ENCODE measurements at regions not wholly inside any gene's neighbourhood (a gene's known extent, or its start where the extent isn't known, plus 50 kb on each side); places are given as distances from the start of the nearest gene placed in this dataset.

DNA sequence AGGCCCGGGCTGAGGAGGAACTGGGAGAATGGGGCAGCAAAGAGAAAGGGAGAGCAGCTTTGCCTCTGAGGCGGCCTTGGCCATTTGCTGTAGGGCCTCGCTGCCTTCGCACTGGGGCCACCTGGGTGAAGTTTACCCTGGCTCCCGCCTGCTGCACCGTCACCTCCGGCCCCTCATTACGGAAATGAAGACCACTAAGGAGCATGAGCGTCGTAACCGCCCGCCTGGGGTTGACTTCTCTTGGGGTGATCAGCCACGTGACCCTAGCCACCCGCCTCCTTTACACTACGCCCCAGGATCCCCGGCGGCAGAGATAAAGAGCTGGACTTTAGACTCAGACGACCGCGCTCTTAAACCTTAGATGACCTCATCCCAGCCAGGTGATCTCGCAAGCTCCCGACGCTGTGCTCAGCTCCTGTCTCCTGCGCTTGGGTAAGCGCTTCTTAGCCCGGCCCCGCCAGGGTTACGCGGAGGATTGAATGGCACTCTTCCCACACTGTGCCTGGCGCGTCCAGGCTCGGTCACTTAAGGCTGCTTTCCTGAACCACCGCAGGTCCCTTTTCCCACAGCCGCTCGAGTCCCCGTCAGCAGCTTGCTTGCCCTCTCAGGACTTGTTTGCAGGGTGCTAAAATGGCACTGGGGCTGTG, 107.9 kb upstream of the LARP1 start:
- no peak for TF ChIP-seq POLR2AphosphoS5 (IDR thresholded peaks at IDR 0.05)
- TF ChIP-seq, protein P1, sequence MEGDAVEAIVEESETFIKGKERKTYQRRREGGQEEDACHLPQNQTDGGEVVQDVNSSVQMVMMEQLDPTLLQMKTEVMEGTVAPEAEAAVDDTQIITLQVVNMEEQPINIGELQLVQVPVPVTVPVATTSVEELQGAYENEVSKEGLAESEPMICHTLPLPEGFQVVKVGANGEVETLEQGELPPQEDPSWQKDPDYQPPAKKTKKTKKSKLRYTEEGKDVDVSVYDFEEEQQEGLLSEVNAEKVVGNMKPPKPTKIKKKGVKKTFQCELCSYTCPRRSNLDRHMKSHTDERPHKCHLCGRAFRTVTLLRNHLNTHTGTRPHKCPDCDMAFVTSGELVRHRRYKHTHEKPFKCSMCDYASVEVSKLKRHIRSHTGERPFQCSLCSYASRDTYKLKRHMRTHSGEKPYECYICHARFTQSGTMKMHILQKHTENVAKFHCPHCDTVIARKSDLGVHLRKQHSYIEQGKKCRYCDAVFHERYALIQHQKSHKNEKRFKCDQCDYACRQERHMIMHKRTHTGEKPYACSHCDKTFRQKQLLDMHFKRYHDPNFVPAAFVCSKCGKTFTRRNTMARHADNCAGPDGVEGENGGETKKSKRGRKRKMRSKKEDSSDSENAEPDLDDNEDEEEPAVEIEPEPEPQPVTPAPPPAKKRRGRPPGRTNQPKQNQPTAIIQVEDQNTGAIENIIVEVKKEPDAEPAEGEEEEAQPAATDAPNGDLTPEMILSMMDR (IDR thresholded peaks at IDR 0.05 in 8 of 11, conservative IDR thresholded peaks at IDR 0.05 in 3 of 11): no peak
- TF ChIP-seq POLR2A (IDR thresholded peaks at IDR 0.05): no peak

All from spleen (tissue), 7 donors.